PC-9 (cell line): ENCODE measurements at regions not wholly inside any gene's neighbourhood (a gene's known extent, or its start where the extent isn't known, plus 50 kb on each side); places are given as distances from the start of the nearest gene placed in this dataset.

Experiments
- BruUV-seq: library from RNA; stranded (reverse); fragments of 400-500 nt; replicated peaks from 2 replicates; lab custom pipeline; 2021; lab: Mats Ljungman, UMichigan
- CTCF ChIA-PET: fragments of 300-600 bp; sonication (Branson Sonifier 250); formaldehyde crosslinking; loops from one replicate; lab custom pipeline; 2022; ENCODE audit warnings: antibody characterized with exemption; lab: Charles Lee
- POLR2A ChIA-PET: fragments of 300-600 bp; sonication (Branson Sonifier 250); formaldehyde crosslinking; loops from one replicate; lab custom pipeline; 2022; ENCODE audit warnings: antibody characterized with exemption; ENCODE audit not compliant: unreplicated experiment; lab: Charles Lee
- DNase-seq, 2 experiments: peaks; one replicate each; pipeline versions ENCODE4 v3.0.0 to v3.0.0-alpha.2; 2015 to 2022; ENCODE audit warnings: mixed read lengths in 1 of 2
- H2AFZ ChIP-seq: fragments of 200-600 bp; sonication (generic); 2 replicates; pipeline ENCODE4 v1.8.1; 2017; ENCODE audit warnings: antibody characterized with exemption
- H3F3A ChIP-seq: fragments of 200-600 bp; sonication (generic); 2 replicates; pipeline ENCODE4 v1.8.1; 2017; ENCODE audit warnings: antibody characterized with exemption, mild to moderate bottlenecking, low read depth; ENCODE audit not compliant: insufficient read depth
- H3K27ac ChIP-seq: fragments of 200-600 bp; sonication (generic); 2 replicates; pipeline ENCODE4 v1.6.1; 2016; ENCODE audit warnings: mixed run types
- H3K27me3 ChIP-seq: fragments of 200-600 bp; sonication (generic); 2 replicates; pipeline ENCODE4 v1.6.1; 2016; ENCODE audit warnings: low read depth, mixed run types; ENCODE audit not compliant: insufficient read depth
- H3K36me3 ChIP-seq: fragments of 200-600 bp; sonication (generic); 2 replicates; pipeline ENCODE4 v1.6.1; 2016; ENCODE audit warnings: low read depth, mixed run types
- H3K4me1 ChIP-seq: fragments of 200-600 bp; sonication (generic); replicated peaks from 2 replicates; pipeline ENCODE4 v1.6.1; 2016; ENCODE audit warnings: mixed run types; ENCODE audit not compliant: insufficient read depth
- H3K4me2 ChIP-seq: fragments of 200-600 bp; sonication (generic); 2 replicates; pipeline ENCODE4 v1.6.1; 2017; ENCODE audit warnings: mixed run types
- H3K4me3 ChIP-seq: fragments of 200-600 bp; sonication (generic); 2 replicates; pipeline ENCODE4 v1.6.1; 2016; ENCODE audit warnings: mixed run types
- H3K79me2 ChIP-seq: fragments of 200-600 bp; sonication (generic); 2 replicates; pipeline ENCODE4 v1.6.1; 2017; ENCODE audit warnings: low read depth, mixed run types
- H3K9me2 ChIP-seq: fragments of 200-600 bp; sonication (generic); 2 replicates; pipeline ENCODE4 v1.8.1; 2017; ENCODE audit warnings: mild to moderate bottlenecking; ENCODE audit not compliant: insufficient read depth
- H3K9me3 ChIP-seq: fragments of 200-600 bp; sonication (generic); 2 replicates; pipeline ENCODE4 v1.8.1; 2016; ENCODE audit warnings: low read depth; ENCODE audit not compliant: insufficient read depth
- H4K20me1 ChIP-seq: fragments of 200-600 bp; sonication (generic); 2 replicates; pipeline ENCODE4 v1.8.1; 2017; ENCODE audit not compliant: insufficient read depth
- EZH2 ChIP-seq: fragments of 200-600 bp; sonication (generic); IDR thresholded peaks from 2 replicates; pipeline ENCODE4 v1.8.0; 2017; ENCODE audit warnings: antibody characterized with exemption, low read depth
- intact Hi-C: fragments of 100-400 bp; cut with micrococcal nuclease; formaldehyde crosslinking; loops from one replicate; pipeline ENCODE4 v1.10.0; 2022; ENCODE audit not compliant: unreplicated experiment
- TF ChIP-seq, protein P1 (sequence below): fragments of 200-600 bp; sonication (generic); conservative IDR thresholded peaks from 2 replicates; pipeline ENCODE4 v1.6.1; 2017; ENCODE audit warnings: mixed run types, antibody characterized with exemption, mild to moderate bottlenecking, moderate library complexity

DNA sequence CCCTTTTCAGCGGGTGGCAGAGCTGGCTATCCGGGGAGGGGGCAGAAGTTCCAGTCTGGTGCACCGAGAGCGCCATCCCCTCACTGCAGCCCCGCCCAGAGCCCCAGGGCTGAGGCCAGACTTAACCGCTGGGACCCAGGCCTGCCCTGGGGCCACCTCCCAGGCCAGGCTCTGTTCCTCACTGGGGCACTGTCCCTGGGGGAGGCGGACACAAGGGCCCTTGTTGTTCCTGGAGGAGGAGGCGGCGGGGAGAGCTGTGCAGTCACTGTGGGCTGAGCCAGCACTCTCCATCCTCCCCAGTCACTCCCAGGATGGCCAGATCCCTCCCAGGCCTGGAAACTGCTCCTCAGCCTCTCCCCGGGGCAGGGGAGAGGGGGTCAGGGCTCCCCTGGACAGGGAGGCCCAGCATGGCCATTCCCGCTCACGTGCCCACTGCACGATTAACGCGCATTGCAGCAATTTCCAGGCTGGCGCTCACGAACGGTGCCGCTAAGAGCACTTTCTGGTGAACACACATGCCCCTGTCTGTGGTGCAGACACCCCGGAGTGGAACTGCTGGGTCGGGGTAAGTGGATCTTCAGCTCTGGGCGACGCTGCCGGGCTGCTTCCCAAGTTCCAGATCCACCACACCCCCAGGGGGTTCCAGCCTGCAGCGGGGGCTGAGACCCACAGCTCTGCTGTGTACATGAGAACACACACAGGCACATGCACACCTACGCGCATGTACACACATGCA lies 89.8 kb upstream of the SFSWAP start:
- ChIA-PET POLR2A (no interaction called here), CTCF (no interaction called here)
- peak in 1 of 2 experiments; percentile 17 for DNase-seq
- TF ChIP-seq, protein P1, sequence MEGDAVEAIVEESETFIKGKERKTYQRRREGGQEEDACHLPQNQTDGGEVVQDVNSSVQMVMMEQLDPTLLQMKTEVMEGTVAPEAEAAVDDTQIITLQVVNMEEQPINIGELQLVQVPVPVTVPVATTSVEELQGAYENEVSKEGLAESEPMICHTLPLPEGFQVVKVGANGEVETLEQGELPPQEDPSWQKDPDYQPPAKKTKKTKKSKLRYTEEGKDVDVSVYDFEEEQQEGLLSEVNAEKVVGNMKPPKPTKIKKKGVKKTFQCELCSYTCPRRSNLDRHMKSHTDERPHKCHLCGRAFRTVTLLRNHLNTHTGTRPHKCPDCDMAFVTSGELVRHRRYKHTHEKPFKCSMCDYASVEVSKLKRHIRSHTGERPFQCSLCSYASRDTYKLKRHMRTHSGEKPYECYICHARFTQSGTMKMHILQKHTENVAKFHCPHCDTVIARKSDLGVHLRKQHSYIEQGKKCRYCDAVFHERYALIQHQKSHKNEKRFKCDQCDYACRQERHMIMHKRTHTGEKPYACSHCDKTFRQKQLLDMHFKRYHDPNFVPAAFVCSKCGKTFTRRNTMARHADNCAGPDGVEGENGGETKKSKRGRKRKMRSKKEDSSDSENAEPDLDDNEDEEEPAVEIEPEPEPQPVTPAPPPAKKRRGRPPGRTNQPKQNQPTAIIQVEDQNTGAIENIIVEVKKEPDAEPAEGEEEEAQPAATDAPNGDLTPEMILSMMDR = no peak
- TF ChIP-seq EZH2 = no peak
- Histone ChIP-seq H3K9me3 (no peaks in the 10 kb centered on the region), H4K20me1 (no peaks in the 10 kb centered on the region), H3K9me2 (no peaks in the 10 kb centered on the region), H3K4me3 (no peak overlapping the region), H3K4me2 (no peak overlapping the region), H3K27ac (no peak overlapping the region), H3K4me1 (no peaks in the 10 kb centered on the region), H2AFZ (no peak overlapping the region), H3F3A (no peaks in the 10 kb centered on the region), H3K79me2 (no peaks in the 10 kb centered on the region), H3K36me3 (no peaks in the 10 kb centered on the region), H3K27me3 (peaks cover 93% of the 10 kb centered on the region)
- intact Hi-C loops = no loop called here
- BruUV-seq = no TSS peak

DNA sequence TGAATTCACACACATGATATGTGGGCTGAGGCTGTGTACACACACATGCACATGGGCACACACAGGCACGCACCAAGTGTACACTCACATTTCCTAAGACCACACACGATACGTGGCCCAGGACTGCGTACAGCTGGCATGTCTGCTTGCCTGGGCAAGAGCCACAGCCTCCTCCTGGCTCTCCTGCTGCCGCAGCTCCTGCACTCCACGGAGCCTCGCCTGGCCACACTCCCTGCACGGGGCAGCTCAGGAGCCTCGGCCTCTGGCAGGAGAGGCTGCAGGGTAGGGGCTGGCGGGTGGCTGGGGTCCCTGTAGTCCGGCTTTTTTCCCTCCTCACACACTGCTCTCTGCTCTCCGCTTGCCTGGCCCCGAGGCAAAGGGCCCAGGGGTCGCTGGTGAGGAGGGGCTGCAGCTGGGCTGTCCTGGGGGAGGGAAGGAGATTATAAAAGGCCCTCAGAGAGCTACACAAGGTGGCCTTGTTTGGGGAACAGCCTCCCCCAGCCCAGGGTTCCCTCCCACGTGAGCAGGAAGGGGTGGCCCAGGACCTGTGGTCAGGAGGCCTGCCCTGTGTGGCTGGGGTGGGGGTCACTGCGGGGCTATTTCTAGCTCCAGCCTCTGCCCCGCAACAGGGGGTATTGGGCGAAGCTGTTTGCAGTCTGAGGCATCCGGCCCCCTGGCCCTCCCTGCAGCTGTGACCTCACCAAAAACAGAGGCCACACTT lies 89.0 kb upstream of the SFSWAP start:
- H3K4me3 ChIP-seq = no peak overlapping the region
- CTCF ChIA-PET = no interaction called here
- no peak for TF ChIP-seq EZH2
- TF ChIP-seq, protein P1 = no peak
- H3K9me3 ChIP-seq = no peaks in the 10 kb centered on the region
- POLR2A ChIA-PET = no interaction called here
- no peaks in the 10 kb centered on the region for H3K36me3 ChIP-seq
- H4K20me1 ChIP-seq = no peaks in the 10 kb centered on the region
- intact Hi-C loops = no loop called here
- no peaks in the 10 kb centered on the region for H3K79me2 ChIP-seq
- no peak overlapping the region for H2AFZ ChIP-seq
- no peak overlapping the region for H3K27ac ChIP-seq
- BruUV-seq = no TSS peak
- no peak overlapping the region for H3K4me2 ChIP-seq
- peaks cover 86% of the 10 kb centered on the region for H3K27me3 ChIP-seq
- H3K4me1 ChIP-seq = no peaks in the 10 kb centered on the region
- no peaks in the 10 kb centered on the region for H3F3A ChIP-seq
- peak in 1 of 2 experiments; percentile 23 for DNase-seq
- no peaks in the 10 kb centered on the region for H3K9me2 ChIP-seq

- H3K27me3 ChIP-seq = peaks cover 79% of the 10 kb centered on the region
- no peaks in the 10 kb centered on the region for H3K36me3 ChIP-seq
- H3K4me3 ChIP-seq = no peak overlapping the region
- intact Hi-C loops = no loop called here
- H3K9me3 ChIP-seq = no peaks in the 10 kb centered on the region
- ChIA-PET CTCF (no interaction called here), POLR2A (no interaction called here)
- peak in 1 of 2 experiments; percentile 16 for DNase-seq
- H3K79me2 ChIP-seq = no peaks in the 10 kb centered on the region
- no peak for TF ChIP-seq EZH2
- TF ChIP-seq, protein P1 = no peak
- H3K4me1 ChIP-seq = no peaks in the 10 kb centered on the region
- H3K9me2 ChIP-seq = no peaks in the 10 kb centered on the region
- no peaks in the 10 kb centered on the region for H4K20me1 ChIP-seq
- BruUV-seq = no TSS peak
- no peak overlapping the region for H3K27ac ChIP-seq
- no peak overlapping the region for H2AFZ ChIP-seq
- H3K4me2 ChIP-seq = no peak overlapping the region
- no peaks in the 10 kb centered on the region for H3F3A ChIP-seq
These were observed 88.4 kb upstream of the SFSWAP start for GRCh38 chr12:131622422-131622955.
